ENCODE measurements at regions not wholly inside any gene's neighbourhood (a gene's known extent, or its start where the extent isn't known, plus 50 kb on each side); places are given as distances from the start of the nearest gene placed in this dataset.

DNA sequence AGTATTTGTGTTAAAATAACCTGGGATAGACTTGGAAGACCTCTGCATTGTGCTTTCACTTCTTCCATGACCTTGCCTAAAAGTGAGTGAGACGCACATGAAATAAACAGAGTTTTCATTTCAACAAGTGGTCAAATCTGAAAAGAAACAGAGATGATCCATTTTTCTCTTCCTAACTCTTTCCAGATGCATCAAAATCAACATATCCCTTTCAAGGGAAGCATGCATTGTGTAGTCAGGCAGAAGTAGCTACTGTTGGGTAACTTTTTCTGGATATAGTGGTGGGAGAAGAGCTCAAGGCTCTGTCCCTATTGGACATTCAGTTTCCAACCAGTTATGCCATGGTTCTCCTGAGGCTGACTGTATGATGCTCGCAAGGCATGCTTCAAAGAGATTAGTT is 233.0 kb upstream of the JAG1 start:
- no peaks in the 10 kb centered on the region for H3K4me1 ChIP-seq (ENCODE audit: insufficient read depth, low read length, poor library complexity, severe bottlenecking)
- no peak overlapping the region for H3K4me3 ChIP-seq (ENCODE audit: low read length, poor library complexity, severe bottlenecking)
- H3K9me3 ChIP-seq (ENCODE audit: insufficient read depth, low read depth, low read length): no peaks in the 10 kb centered on the region
- no peaks in the 10 kb centered on the region for H3K36me3 ChIP-seq (ENCODE audit: insufficient read depth, low read length)
- H3K4me2 ChIP-seq (ENCODE audit: low read depth, low read length, poor library complexity, severe bottlenecking): no peak overlapping the region
- TF ChIP-seq EZH2phosphoT487 (IDR thresholded peaks at IDR 0.05; ENCODE audit: borderline replicate concordance): no peak
- TF ChIP-seq CTCF (conservative IDR thresholded peaks at IDR 0.05; ENCODE audit: low read length): no peak
- no peaks in the 10 kb centered on the region for H3K9me2 ChIP-seq (replicated peaks; ENCODE audit: low read depth, low read length)
- H3K27me3 ChIP-seq (ENCODE audit: insufficient read depth, low read length, poor library complexity, severe bottlenecking): no peaks in the 10 kb centered on the region
- no peaks in the 10 kb centered on the region for H3F3A ChIP-seq (ENCODE audit: low read depth)
- no peak overlapping the region for H3K9ac ChIP-seq (ENCODE audit: low read depth, low read length, poor library complexity, severe bottlenecking)
- H3K79me2 ChIP-seq (ENCODE audit: insufficient read depth, low read length): no peaks in the 10 kb centered on the region
- H2AFZ ChIP-seq (ENCODE audit: low read length): no peak overlapping the region
- H4K20me1 ChIP-seq (ENCODE audit: insufficient read depth, low read length, poor library complexity, severe bottlenecking): no peaks in the 10 kb centered on the region

DNA sequence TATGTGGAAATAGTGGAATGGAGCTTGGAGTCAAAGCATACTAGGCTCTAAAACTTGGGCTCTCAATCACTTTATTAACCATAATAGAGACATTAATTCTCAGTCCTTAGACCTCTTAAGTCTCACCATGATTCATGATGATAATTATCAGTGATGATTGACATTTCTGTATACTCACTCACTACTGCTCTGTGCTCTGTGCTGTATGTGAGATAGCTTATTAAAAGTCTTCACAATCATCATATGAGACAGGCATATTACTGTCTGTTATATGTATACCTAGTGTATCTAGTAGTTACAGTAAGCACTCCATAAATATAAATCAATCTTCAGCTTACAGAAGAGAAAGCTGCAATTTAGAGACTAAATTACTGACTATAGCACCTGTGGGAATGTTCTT is 236.0 kb upstream of the JAG1 start:
- H3K9me2 ChIP-seq (replicated peaks; ENCODE audit: low read depth, low read length): no peaks in the 10 kb centered on the region
- H2AFZ ChIP-seq (ENCODE audit: low read length): no peak overlapping the region
- H3F3A ChIP-seq (ENCODE audit: low read depth): no peaks in the 10 kb centered on the region
- no peaks in the 10 kb centered on the region for H4K20me1 ChIP-seq (ENCODE audit: insufficient read depth, low read length, poor library complexity, severe bottlenecking)
- H3K4me3 ChIP-seq (ENCODE audit: low read length, poor library complexity, severe bottlenecking): no peak overlapping the region
- H3K4me2 ChIP-seq (ENCODE audit: low read depth, low read length, poor library complexity, severe bottlenecking): no peak overlapping the region
- H3K4me1 ChIP-seq (ENCODE audit: insufficient read depth, low read length, poor library complexity, severe bottlenecking): no peaks in the 10 kb centered on the region
- H3K79me2 ChIP-seq (ENCODE audit: insufficient read depth, low read length): no peaks in the 10 kb centered on the region
- H3K9ac ChIP-seq (ENCODE audit: low read depth, low read length, poor library complexity, severe bottlenecking): no peak overlapping the region
- no peaks in the 10 kb centered on the region for H3K9me3 ChIP-seq (ENCODE audit: insufficient read depth, low read depth, low read length)
- no peaks in the 10 kb centered on the region for H3K36me3 ChIP-seq (ENCODE audit: insufficient read depth, low read length)
- no peak for TF ChIP-seq CTCF (conservative IDR thresholded peaks at IDR 0.05; ENCODE audit: low read length)
- no peak for TF ChIP-seq EZH2phosphoT487 (IDR thresholded peaks at IDR 0.05; ENCODE audit: borderline replicate concordance)
- H3K27me3 ChIP-seq (ENCODE audit: insufficient read depth, low read length, poor library complexity, severe bottlenecking): no peaks in the 10 kb centered on the region

DNA sequence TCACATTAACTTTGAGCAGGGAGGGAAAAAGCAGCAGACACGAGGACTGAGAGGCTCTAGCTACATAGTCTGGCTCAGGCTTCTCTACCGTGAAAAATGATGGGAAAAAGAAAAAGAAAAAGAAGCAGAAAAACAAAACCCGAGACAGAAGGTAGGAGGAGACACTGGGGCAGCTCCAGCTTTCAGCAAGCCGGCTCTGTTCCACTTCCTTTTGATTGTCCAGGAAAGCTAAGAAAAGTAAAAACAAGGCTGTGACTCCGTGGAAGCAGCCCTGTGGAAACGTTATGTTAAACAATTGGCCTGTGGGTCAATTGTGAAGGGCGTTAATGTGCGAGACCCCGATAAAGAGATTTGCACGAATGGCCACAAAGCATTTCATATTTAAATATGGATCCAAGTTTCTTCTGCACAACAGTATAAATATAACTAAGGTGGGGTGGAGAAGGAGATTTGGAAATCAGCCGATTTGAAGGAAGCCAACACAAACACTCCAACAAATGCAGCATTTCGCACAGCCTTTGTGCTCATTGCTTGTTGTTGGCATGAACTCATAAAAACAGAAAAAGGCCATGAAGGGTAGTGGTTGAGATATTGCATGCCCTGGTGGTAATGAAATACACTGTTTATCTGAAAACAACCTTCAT is 236.9 kb upstream of the JAG1 start:
- H3K9me2 ChIP-seq (replicated peaks; ENCODE audit: low read depth, low read length): no peaks in the 10 kb centered on the region
- H2AFZ ChIP-seq (ENCODE audit: low read length): no peak overlapping the region
- H3K9ac ChIP-seq (ENCODE audit: low read depth, low read length, poor library complexity, severe bottlenecking): no peak overlapping the region
- H3K79me2 ChIP-seq (ENCODE audit: insufficient read depth, low read length): no peaks in the 10 kb centered on the region
- TF ChIP-seq EZH2phosphoT487 (IDR thresholded peaks at IDR 0.05; ENCODE audit: borderline replicate concordance): no peak
- TF ChIP-seq CTCF (conservative IDR thresholded peaks at IDR 0.05; ENCODE audit: low read length): no peak
- H3F3A ChIP-seq (ENCODE audit: low read depth): no peaks in the 10 kb centered on the region
- H3K27me3 ChIP-seq (ENCODE audit: insufficient read depth, low read length, poor library complexity, severe bottlenecking): no peaks in the 10 kb centered on the region
- H4K20me1 ChIP-seq (ENCODE audit: insufficient read depth, low read length, poor library complexity, severe bottlenecking): no peaks in the 10 kb centered on the region
- H3K4me1 ChIP-seq (ENCODE audit: insufficient read depth, low read length, poor library complexity, severe bottlenecking): no peaks in the 10 kb centered on the region
- no peak overlapping the region for H3K4me3 ChIP-seq (ENCODE audit: low read length, poor library complexity, severe bottlenecking)
- H3K36me3 ChIP-seq (ENCODE audit: insufficient read depth, low read length): no peaks in the 10 kb centered on the region
- H3K4me2 ChIP-seq (ENCODE audit: low read depth, low read length, poor library complexity, severe bottlenecking): no peak overlapping the region
- no peaks in the 10 kb centered on the region for H3K9me3 ChIP-seq (ENCODE audit: insufficient read depth, low read depth, low read length)
